ENCODE measurements at regions not wholly inside any gene's neighbourhood (a gene's known extent, or its start where the extent isn't known, plus 50 kb on each side); places are given as distances from the start of the nearest gene placed in this dataset.

GRCh38 chr6:164243949-164244348, 829.4 kb downstream of the QKI start:
- no peak for TF ChIP-seq EZH2 (IDR thresholded peaks at IDR 0.05; ENCODE audit: insufficient read depth, poor library complexity, severe bottlenecking)
- TF ChIP-seq EZH2phosphoT487 (IDR thresholded peaks at IDR 0.05; ENCODE audit: insufficient read depth, low read depth) = no peak
